Thyroid gland (tissue), 4 donors: ENCODE measurements at regions not wholly inside any gene's neighbourhood (a gene's known extent, or its start where the extent isn't known, plus 50 kb on each side); places are given as distances from the start of the nearest gene placed in this dataset.

Experiments
- CTCF ChIP-seq, 6 experiments: fragments of 200-600 bp in 3 of 6; fragments of 450-650 bp in 3 of 6; sonication (generic) in 3 of 6; IDR thresholded peaks; one replicate each; pipeline ENCODE4 v1.5.1; 2016 to 2019; ENCODE audit warnings: antibody characterized with exemption in 6 of 6, mild to moderate bottlenecking in 2 of 6, inconsistent platforms in 1 of 6, moderate library complexity in 1 of 6
- POLR2A ChIP-seq, 2 donors: fragments of 450-650 bp; IDR thresholded peaks; one replicate each; pipeline ENCODE4 v1.6.1; 2017; ENCODE audit warnings: antibody characterized with exemption in 2 of 2, mild to moderate bottlenecking in 2 of 2, moderate library complexity in 1 of 2

- TF ChIP-seq CTCF (IDR thresholded peaks at IDR 0.05) (no peak), POLR2A (IDR thresholded peaks at IDR 0.05) (no peak)
These were observed 121.3 kb upstream of the SMAD3 start for GRCh38 chr15:66944121-66944520.
